HL-60 (cell line): ENCODE measurements at regions not wholly inside any gene's neighbourhood (a gene's known extent, or its start where the extent isn't known, plus 50 kb on each side); places are given as distances from the start of the nearest gene placed in this dataset.

Source experiments
- DNase-seq, 2 experiments: peaks; one replicate each; pipeline ENCODE4 v3.0.0-alpha.2; 2010 to 2020; ENCODE audit warnings: low read depth in 1 of 2, low spot score in 1 of 2
- H3K27ac ChIP-seq: fragments of 250-450 bp; sonication (Bioruptor Pico); replicated peaks from 2 replicates; pipeline ENCODE4 v1.5.1; 2020; ENCODE audit warnings: mild to moderate bottlenecking, moderate library complexity
- H3K27me3 ChIP-seq: fragments of 250-450 bp; sonication (Bioruptor Pico); 2 replicates; pipeline ENCODE4 v1.5.1; 2021; ENCODE audit warnings: mild to moderate bottlenecking, moderate library complexity; ENCODE audit not compliant: insufficient read depth, poor library complexity, severe bottlenecking
- H3K4me3 ChIP-seq: replicated peaks from 2 replicates; pipeline ENCODE4 v1.5.1; 2011; ENCODE audit warnings: mild to moderate bottlenecking, control low read depth, low read length; ENCODE audit not compliant: insufficient read depth
- GABPA ChIP-seq: IDR thresholded peaks from 2 replicates; pipeline ENCODE4 v1.6.1; 2012; ENCODE audit warnings: low read depth
- POLR2AphosphoS5 ChIP-seq: IDR thresholded peaks from 2 replicates; pipeline ENCODE4 v1.6.1; 2012; ENCODE audit warnings: low read depth
- SPI1 ChIP-seq: IDR thresholded peaks from 2 replicates; pipeline ENCODE4 v1.6.1; 2012; ENCODE audit warnings: low read depth, mild to moderate bottlenecking, borderline replicate concordance
- TF ChIP-seq, protein P1 (sequence below): IDR thresholded peaks from 2 replicates; pipeline ENCODE4 v1.6.1; 2012; ENCODE audit warnings: low read depth; ENCODE audit not compliant: insufficient replicate concordance
- TF ChIP-seq, protein P2 (sequence below): IDR thresholded peaks from one replicate; pipeline ENCODE4 v1.5.1; 2011; ENCODE audit warnings: low read length, control low read depth, inconsistent platforms; ENCODE audit not compliant: insufficient read depth

DNA sequence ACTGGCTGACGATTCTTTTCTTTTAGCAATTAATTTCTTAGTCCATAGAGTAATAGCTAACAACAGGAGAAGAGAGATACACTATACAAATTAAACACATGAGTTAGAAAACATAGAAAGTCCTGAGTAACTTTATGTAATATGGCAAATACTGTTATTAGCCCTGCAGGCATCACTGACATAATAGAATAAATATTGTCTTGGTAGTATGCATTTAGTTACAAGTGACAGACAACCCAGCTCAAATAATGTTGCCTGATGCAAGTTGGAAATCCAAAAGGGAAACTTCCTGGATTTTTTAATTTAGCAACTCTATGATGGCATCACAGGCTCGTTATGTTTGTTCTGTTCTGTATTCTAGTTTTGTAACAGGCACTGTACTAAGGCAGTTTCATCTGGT is 95.1 kb downstream of the DKK1 start:
- Histone ChIP-seq H3K27me3 (no peaks in the 10 kb centered on the region), H3K27ac (no peak overlapping the region), H3K4me3 (no peak overlapping the region)
- TF ChIP-seq, protein P1, sequence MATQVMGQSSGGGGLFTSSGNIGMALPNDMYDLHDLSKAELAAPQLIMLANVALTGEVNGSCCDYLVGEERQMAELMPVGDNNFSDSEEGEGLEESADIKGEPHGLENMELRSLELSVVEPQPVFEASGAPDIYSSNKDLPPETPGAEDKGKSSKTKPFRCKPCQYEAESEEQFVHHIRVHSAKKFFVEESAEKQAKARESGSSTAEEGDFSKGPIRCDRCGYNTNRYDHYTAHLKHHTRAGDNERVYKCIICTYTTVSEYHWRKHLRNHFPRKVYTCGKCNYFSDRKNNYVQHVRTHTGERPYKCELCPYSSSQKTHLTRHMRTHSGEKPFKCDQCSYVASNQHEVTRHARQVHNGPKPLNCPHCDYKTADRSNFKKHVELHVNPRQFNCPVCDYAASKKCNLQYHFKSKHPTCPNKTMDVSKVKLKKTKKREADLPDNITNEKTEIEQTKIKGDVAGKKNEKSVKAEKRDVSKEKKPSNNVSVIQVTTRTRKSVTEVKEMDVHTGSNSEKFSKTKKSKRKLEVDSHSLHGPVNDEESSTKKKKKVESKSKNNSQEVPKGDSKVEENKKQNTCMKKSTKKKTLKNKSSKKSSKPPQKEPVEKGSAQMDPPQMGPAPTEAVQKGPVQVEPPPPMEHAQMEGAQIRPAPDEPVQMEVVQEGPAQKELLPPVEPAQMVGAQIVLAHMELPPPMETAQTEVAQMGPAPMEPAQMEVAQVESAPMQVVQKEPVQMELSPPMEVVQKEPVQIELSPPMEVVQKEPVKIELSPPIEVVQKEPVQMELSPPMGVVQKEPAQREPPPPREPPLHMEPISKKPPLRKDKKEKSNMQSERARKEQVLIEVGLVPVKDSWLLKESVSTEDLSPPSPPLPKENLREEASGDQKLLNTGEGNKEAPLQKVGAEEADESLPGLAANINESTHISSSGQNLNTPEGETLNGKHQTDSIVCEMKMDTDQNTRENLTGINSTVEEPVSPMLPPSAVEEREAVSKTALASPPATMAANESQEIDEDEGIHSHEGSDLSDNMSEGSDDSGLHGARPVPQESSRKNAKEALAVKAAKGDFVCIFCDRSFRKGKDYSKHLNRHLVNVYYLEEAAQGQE: no peak
- TF ChIP-seq GABPA (no peak), SPI1 (no peak), POLR2AphosphoS5 (no peak)
- TF ChIP-seq, protein P2, sequence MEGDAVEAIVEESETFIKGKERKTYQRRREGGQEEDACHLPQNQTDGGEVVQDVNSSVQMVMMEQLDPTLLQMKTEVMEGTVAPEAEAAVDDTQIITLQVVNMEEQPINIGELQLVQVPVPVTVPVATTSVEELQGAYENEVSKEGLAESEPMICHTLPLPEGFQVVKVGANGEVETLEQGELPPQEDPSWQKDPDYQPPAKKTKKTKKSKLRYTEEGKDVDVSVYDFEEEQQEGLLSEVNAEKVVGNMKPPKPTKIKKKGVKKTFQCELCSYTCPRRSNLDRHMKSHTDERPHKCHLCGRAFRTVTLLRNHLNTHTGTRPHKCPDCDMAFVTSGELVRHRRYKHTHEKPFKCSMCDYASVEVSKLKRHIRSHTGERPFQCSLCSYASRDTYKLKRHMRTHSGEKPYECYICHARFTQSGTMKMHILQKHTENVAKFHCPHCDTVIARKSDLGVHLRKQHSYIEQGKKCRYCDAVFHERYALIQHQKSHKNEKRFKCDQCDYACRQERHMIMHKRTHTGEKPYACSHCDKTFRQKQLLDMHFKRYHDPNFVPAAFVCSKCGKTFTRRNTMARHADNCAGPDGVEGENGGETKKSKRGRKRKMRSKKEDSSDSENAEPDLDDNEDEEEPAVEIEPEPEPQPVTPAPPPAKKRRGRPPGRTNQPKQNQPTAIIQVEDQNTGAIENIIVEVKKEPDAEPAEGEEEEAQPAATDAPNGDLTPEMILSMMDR: no peak
- no peak for DNase-seq

DNA sequence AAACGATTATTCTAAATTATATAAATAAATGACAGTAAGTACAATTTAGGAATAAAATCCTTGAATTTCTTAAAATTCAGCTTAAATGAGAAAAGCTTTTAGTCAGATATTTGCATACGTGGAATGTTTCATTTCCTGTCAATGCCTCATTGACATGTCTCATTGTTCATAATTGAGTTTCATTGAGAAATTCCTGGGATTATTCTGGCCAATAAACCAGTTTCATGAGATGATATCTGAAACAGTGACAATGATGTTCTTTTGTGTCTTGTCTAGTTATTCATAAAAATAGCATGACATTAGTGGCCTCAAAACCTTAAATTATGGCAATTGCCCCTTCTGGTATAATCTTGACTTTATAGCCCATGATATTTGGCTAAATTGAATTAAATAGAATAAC is 95.8 kb downstream of the DKK1 start:
- no peaks in the 10 kb centered on the region for H3K27me3 ChIP-seq
- no peak overlapping the region for H3K4me3 ChIP-seq
- TF ChIP-seq, protein P1: no peak
- TF ChIP-seq POLR2AphosphoS5: no peak
- no peak for TF ChIP-seq SPI1
- TF ChIP-seq, protein P2: no peak
- no peak for TF ChIP-seq GABPA
- H3K27ac ChIP-seq: no peak overlapping the region
- no peak for DNase-seq

DNA sequence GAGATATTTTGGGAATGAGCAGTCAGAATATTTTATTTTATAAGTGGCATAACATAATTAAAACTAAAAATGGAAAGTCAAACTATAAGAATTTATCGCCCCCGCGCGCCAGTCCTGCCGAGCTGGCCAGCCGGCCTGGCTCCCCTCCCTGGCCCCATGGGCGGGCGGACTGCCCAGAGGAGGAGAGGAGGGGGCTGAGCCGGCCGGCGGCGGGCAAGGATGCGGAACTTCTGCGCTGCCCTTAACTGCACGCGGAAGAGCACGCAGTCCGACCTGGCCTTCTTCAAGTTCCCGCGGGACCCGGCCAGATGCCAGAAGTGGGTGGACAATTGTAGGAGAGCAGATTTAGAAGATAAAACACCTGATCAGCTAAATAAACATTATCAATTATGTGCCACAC is 96.8 kb downstream of the DKK1 start:
- Histone ChIP-seq H3K4me3 (no peak overlapping the region), H3K27me3 (no peaks in the 10 kb centered on the region)
- TF ChIP-seq SPI1 (no peak), POLR2AphosphoS5 (no peak), GABPA (no peak)
- TF ChIP-seq, protein P1: no peak
- TF ChIP-seq, protein P2: no peak

More for the DNA sequence above, 96.8 kb downstream of the DKK1 start:
- no peak overlapping the region for H3K27ac ChIP-seq
- DNase-seq: no peak
